GM18502 (cell line): ENCODE measurements at regions not wholly inside any gene's neighbourhood (a gene's known extent, or its start where the extent isn't known, plus 50 kb on each side); places are given as distances from the start of the nearest gene placed in this dataset.
A peak's percentile ranks its signal among the peaks of the same experiment; 100 is the strongest.
"Not testable (repeated sequence)": the region's sequence is repeated elsewhere in the genome, so short reads cannot be mapped to it uniquely, and the experiment has no call there.

Experiments
- ATAC-seq: cut with Tn5 transposase; IDR thresholded peaks from one replicate; pipeline ENCODE4 v1.9.1; 2021; ENCODE audit warnings: mild to moderate bottlenecking; ENCODE audit not compliant: unreplicated experiment, poor library complexity

DNA sequence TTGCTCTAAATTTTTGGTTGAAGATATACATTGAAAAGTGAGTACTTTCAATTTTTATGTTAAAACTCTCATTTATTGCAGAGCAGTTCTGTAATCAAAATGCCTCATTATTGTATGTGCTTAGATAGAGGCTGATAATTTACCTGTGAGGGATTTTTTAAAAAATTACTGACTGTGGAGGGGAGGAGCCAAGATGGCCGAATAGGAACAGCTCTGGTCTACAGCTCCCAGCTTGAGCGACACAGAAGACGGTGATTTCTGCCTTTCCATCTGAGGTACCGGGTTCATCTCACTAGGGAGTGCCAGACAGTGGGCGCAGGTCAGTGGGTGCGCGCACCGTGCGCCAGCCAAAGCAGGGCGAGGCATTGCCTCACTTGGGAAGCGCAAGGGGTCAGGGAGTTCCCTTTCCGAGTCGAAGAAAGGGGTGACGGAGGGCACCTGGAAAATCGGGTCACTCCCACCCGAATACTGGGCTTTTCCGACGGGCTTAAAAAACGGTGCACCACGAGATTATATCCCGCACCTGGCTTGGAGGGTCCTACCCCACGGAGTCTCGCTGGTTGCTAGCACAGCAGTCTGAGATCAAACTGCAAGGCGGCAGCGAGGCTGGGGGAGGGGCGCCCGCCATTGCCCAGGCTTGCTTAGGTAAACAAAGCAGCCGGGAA, 89.4 kb downstream of the DDX11 start:
- ATAC-seq, result not testable (repeated sequence)

DNA sequence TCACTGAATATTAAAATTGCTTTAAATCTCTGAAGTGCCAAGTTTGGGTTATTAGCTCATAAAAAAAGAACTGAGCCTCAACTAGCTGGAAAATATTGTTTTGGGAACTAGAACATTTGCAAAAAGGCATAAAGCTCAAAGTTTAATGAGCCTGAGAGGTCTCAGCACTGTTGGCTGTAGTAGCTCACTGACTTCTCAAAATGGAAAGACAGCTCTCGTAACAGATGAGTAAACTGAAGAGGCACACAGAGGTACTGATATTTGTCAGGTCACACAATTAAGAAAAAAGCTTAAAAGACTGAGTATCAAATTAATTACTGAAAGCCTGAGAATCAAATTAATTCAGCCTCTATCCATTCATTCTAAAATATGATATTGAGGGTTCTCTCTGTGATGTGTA, 100.6 kb downstream of the DDX11 start:
- not testable (repeated sequence) for ATAC-seq

DNA sequence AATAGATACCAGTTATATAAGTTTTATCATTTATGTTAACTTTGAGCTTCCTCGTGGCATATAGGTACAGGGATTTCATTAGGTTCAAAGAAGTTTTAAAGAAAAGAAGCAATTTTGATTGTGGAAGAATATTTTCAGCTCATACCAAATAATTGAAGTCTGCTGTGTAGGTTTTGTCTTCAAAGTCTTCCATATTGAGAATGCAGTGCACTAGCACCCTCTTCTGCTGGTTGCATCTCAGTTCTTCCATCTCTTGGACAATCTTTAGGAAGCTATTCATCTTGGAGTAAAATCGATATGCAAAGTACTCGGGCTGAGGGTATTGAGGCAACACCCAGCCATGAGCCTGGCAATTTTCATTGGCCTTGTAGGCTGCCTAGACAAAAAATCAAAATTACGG, 103.9 kb downstream of the DDX11 start:
- not testable (repeated sequence) for ATAC-seq

DNA sequence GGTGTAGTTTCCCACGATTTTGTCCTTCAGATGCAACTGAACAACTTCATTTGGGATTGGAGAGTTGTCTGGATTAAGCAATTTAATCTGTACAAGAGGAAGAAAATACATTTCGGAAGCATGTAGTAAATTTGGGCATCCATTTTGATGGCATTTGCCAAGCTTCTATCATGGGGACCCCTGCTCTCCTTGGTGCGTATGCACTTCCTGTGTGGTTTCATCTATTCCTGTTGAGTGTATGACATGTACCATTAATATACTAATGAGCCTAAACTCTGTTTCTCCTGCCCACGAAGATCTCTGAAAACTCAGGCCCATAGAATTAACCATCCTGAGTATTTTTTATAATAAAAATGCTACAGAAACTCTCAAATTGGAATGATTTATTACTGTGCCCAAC, 105.2 kb downstream of the DDX11 start:
- not testable (repeated sequence) for ATAC-seq

DNA sequence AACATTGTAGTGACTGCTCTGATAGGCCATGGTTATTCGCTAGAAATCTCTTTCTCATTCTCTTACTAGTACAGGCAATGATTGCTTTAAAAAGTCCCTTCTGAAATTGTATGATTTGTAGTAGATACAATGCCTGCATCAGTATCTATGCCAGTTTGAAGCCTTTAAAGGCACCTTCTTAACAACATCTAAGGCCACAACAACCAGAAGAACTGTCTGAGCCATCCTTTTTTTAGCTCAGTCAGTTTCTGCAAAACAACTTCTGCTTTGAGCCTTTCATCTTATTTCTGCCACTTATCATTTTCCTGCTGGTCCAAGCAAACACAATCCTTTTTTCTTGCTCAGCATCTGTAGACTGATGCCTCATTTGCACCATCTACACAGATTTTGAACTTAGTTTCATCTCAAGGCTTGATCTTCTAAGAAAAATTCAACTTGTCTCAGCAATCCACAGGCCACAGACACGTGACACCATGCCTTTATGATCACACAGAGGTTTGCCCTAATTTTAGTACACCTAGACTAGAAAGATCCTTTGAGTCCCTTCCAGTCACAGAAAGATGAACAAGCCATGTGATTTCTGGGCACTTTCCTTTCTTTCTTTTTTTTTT, 106.1 kb downstream of the DDX11 start:
- ATAC-seq, result not testable (repeated sequence)

DNA sequence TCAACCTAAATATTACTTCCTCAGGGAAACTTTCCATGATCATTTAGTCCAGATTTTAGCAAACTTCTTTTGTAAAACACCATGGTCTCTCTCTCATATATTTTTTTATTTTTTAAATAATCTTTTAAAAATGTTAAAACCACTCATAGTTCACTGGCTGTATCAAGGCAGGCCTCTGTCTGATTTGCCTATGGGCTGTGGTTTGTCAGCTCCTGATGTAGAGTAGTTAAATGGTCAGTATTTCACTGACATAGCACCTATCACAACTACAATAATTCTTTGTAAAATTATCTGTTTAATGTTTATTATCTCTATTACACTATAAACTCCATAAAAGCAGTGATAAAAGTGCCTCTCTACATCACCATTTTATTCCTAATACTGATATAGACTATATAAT, 108.9 kb downstream of the DDX11 start:
- peak; percentile 47 for ATAC-seq

DNA sequence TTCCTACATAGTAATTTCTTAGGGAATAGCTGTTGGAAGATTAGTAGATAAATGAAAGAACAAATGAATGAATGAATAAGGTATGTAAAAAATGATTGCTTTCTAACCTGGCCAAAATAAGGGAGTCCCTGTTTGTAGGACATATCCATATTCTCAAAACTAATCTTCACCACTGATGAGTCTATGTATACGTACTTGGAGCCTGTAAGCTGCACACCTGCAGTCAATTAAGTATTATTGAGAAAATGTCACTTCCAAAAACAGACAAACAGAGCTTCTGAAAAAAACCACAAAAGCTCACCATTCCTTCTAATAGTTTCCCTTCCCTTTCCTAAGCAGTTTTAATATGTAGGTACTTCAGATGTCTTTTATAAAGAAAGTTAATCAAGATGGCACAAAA, 109.4 kb downstream of the DDX11 start:
- not testable (repeated sequence) for ATAC-seq

DNA sequence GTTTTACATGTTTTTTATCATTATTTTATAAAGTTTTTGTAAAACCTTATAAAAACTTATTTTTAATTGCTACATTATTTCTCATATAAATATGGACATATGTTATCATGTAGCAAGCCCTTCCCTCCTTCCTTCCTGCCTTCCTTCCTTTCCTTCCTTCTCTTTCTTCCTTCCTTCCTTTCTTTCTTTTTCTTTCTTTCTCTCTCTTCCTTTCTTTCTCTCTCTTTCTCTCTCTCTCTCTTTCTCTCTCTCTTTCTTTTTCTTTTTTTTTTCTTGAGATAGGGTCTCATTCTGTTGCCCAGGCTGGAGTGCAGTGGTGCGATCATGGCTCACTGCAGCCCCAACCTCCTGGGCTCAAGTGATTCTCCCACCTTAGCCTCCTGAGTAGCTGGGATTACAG, 110.2 kb downstream of the DDX11 start:
- not testable (repeated sequence) for ATAC-seq

DNA sequence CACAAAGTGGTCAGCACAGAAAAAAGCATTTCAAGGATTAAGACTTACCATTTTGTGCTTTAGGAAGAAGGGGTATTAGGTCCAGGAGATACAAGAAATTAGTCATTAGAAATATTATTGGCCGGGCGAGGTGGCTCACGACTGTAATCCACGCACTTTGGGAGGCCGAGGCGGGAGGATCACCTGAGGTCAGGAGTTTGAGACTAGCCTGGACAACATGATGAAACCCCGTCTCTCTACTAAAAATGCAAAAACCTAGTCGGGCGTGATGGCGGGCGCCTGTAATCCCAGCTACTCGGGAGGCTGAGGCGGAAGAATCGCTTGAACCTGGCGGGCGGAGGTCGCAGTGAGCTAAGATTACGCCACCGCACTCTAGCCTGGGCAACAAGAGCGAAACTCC, 111.0 kb downstream of the DDX11 start:
- ATAC-seq, result not testable (repeated sequence)

DNA sequence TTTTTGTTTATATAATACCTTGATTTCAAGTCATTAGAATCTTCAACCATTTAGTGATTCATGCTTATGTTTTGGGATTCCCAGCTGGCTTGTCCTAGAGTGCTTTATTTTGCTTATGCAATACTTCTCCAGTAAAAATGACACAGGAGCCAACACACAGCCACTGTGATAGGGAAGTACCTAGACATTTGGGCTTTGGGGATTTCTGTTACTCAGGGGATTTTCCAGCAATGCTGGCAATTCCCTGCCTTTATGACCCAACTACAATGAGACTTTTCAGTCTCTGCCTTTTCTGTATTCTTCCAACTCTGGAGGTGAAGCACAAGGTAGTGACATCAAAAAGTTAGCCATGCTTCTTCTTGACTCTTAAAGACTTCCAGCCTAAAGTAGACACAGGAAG, 119.0 kb downstream of the DDX11 start:
- ATAC-seq, result peak; percentile 61

DNA sequence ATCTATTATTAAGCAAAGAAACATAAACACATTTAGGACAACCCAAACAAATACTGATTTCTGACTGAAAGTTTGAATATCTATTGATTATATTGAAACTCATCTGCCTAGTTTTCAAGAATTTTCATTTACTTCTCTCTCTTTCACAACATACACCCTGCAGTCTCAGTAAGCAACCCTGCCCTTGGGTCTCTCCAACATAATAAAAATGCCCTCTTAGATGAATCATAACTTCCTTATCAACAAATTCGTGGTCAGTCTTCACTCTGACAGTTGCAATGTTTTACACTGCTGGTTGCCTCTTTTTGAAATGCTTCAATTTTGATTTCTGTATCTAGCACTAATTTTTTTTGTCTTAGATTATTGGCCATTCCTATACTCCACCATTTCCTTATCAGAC, 122.0 kb downstream of the DDX11 start:
- not testable (repeated sequence) for ATAC-seq

DNA sequence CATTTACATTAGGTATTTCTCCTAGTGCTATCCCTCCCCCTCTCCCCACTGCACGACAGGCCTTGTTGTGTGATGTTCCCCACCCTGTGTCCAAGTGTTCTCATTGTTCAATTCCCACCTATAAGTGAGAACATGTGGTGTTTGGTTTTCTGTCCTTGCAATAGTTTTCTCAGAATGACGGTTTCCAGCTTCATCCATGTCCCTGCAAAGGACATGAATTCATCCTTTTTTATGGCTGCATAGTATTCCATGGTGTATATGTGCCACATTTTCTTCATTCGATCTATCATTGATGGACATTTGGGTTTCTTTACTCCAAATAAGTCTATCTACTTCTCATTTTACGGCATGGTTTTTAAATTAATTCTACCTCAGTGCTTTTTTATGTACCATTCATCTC, 125.8 kb downstream of the DDX11 start:
- not testable (repeated sequence) for ATAC-seq

DNA sequence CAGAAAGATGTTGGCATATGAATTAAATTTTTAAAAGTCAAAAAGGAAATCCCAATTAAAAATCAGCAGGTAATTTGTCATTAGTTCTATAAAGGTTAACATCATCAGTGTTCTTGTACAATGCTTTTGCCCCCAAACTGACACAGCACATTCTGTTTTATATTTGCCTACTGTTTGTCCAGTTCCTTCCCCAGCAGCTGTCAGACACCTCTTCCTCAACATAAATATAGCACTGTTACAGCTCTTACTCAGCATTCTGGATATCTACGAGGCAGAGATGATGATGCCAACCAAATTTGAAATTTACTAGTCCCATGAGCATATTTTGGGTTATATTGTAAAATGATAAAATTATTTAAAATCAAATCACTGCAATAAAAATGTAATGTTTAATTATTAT, 124.6 kb downstream of the SINHCAF start:
- ATAC-seq, result no peak

DNA sequence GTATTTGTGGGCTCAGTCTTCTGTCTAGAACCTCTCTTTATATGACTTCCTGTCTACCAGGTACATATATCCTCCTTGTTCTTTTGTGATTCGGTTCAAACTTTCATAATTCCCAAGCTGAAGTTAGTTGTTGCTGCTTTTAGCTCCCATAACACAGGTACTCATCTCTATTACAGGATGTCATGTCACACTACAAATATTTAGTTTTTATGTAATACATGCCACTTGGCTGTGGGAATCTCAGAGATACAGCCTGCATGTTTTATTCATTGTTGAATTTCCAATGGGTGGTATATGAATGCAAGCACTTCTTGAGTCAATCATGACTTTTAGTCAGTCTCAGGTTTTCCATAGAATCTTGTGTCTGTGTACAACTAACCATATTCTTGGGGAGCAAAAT, 122.7 kb downstream of the SINHCAF start:
- no peak for ATAC-seq

DNA sequence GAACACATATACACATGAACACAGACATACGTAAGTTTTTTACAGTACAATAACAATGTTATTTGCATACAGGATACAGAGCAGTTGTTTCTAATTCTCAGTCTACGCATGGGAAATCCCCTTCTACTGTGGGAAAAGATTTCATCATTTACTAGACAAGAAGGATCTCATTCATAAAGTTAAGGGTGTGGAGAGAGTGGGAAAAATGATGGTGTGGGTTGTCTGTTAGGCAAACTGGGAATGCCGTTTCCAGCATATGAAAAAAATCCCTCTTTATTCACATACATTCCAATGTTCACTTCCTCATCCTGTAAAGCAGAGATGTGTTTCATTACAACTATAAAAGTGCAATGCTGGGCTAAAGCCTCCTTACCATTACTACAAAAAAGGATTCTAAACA, 120.9 kb downstream of the SINHCAF start:
- ATAC-seq, result peak; percentile 98

DNA sequence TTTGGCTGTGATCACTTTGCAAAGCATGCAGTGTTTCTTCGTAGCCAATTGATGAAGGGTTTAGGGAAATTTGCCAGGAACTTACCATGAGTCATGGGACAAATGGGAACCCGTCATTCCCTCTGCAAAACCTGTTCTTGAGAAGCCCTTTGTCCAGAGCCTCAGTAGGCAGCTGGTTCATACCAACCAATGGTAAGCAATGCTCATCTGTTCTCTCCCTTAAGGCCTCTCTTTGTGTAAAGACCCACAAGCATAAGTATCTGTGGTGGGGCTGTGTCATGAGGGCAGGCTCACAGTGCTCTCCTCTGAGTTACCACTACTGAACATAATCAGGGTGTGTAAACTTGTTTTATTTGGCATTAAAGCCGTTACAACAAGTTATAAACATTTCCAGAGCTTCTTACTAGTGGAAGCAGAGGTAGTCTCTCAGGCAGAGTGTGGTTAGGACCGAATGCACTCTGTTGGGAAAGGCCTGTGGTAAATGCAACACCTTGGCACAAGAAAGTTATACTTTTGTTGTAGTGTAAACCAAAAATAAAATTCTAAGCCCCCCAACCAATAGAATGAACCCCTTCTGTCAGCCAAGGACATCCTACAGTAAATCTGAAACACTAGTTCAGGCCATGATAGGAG, 119.8 kb downstream of the SINHCAF start:
- no peak for ATAC-seq

DNA sequence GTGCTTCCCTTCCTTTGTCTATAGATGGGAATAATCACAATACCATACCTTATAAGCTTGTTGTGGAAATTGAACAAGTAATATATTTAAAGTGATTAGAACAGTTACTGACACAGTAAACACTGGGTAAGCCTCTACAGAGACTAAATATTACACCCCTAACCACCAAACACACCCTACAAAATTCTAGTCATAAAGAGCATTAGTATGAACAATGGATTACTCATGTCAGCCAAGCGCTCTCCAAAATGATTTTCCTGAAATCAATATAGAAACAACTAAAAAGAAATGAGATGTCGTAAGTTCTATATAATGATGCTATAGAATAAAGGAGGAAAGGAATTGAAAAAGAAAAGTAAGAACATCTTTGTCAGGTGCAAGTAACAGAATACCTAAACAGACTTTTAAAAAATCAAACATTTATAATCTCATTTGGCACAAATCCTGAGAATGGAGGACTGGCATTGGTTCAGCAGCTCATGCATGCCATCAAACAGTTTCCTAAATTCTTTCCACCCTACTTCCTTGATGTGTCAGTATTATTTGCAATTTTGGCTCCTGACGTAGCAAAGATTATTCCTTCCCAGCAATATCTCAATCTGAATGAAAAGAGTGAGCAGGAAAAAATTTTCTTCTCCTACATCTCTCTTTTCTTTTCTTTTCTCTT, 118.0 kb downstream of the SINHCAF start:
- no peak for ATAC-seq

DNA sequence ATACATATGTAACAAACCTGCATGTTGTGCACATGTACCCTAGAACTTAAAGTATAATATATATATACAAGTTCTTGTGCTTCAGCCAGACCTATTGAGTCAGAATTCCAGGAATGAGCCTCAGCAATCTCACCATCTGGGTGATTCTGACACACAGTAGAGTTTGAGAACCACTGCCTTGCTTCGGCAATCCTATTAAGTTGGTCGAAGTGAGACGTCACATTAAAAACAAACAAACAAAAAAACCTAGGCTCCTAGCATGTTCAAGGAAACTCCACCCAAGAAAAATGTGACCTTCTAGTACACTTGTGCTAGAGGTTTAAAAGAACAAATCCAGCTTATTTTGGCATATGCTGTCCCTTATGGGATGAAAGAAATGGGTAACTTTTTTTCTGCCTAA, 115.8 kb downstream of the SINHCAF start:
- ATAC-seq, result no peak

DNA sequence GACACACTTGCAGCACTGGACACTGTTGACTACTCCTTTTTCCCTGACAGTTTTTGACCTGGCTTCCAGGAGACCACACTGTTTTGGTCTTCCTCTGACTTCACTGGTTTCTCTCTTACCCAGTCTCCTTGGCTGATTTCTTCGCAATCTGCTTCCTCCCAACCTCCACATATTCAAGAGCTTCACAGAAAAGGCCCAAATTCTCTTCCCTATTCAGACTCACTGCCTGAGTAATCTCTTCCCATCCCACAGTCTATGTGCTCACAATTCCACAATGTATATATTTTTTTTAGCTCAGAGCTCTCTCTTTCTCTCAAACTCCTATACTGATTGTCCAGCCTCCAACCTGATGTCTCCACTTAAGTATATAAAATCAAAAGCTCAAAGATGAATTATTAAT, 115.4 kb downstream of the SINHCAF start:
- ATAC-seq, result no peak

DNA sequence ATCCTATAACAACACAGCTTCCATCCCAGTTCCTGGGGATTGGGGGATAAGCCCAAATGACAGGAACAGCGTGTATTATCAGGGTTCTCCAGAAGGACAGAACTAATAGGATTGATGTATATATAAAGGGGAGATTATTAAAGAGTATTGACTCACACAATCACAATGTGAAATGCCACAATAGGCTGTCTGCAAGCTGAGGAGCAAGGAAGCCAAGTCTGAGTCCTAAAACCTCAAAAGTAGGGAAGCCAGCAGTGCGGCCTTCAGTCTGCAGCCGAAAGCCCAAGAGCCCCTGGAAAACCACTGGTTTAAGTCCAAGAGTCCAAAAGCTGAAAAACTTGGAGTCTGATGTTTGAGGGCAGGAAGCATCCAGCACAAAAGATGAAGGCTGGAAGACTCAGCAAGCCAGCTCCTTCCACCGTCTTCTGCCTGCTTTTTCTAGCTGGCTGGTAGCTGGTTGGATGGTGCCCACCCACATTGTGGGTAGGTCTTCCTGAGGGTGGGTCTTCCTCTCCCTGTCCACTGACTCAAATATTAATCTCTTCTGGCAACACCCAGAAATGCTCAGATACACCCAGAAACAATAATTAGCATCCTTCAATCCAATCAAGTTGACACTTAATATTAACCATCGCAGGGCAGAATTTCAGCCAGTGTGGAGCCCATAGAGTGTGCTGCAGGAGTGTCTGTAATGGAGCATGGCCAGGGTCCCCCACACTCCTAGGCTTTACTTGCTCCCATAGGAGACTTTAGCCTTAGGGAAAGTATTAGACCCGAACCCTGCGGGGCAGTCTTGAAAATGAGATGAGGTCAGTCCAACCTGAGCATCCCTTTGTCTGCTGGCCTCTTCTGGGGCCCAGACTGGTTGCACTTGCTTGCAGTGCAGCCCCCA, 111.1 kb downstream of the SINHCAF start:
- ATAC-seq, result no peak
